ENCODE measurements at regions not wholly inside any gene's neighbourhood (a gene's known extent, or its start where the extent isn't known, plus 50 kb on each side); places are given as distances from the start of the nearest gene placed in this dataset.

GRCh38 chr17:34413443-34414119 lies 50.5 kb upstream of the CCL1 start:
- Histone ChIP-seq H3K4me1 (replicated peaks; ENCODE audit: insufficient read depth) (no peaks in the 10 kb centered on the region), H3K27me3 (ENCODE audit: insufficient read depth, low read depth) (peaks cover 47% of the 10 kb centered on the region; the same call in 1 of the 2 replicates), H3K4me3 (no peak overlapping the region), H3K27ac (no peak overlapping the region), H3K9me3 (ENCODE audit: insufficient read depth, low read depth) (no peaks in the 10 kb centered on the region), H3K79me2 (ENCODE audit: low read depth) (no peaks in the 10 kb centered on the region), H3K9me2 (ENCODE audit: insufficient read depth) (no peaks in the 10 kb centered on the region), H2AFZ (no peak overlapping the region), H3F3A (ENCODE audit: insufficient read depth, low read depth) (no peaks in the 10 kb centered on the region), H4K20me1 (ENCODE audit: insufficient read depth) (no peaks in the 10 kb centered on the region), H3K4me2 (no peak overlapping the region), H3K36me3 (ENCODE audit: low read depth) (no peaks in the 10 kb centered on the region)
- no TSS peak for BruUV-seq (replicated peaks)
- no peak for TF ChIP-seq EZH2 (IDR thresholded peaks at IDR 0.05; ENCODE audit: low read depth)
- TF ChIP-seq, protein P1, sequence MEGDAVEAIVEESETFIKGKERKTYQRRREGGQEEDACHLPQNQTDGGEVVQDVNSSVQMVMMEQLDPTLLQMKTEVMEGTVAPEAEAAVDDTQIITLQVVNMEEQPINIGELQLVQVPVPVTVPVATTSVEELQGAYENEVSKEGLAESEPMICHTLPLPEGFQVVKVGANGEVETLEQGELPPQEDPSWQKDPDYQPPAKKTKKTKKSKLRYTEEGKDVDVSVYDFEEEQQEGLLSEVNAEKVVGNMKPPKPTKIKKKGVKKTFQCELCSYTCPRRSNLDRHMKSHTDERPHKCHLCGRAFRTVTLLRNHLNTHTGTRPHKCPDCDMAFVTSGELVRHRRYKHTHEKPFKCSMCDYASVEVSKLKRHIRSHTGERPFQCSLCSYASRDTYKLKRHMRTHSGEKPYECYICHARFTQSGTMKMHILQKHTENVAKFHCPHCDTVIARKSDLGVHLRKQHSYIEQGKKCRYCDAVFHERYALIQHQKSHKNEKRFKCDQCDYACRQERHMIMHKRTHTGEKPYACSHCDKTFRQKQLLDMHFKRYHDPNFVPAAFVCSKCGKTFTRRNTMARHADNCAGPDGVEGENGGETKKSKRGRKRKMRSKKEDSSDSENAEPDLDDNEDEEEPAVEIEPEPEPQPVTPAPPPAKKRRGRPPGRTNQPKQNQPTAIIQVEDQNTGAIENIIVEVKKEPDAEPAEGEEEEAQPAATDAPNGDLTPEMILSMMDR (conservative IDR thresholded peaks at IDR 0.05) = no peak
- intact Hi-C loops (cut with micrococcal nuclease; ENCODE audit: unreplicated experiment) = no loop called here
- no peak for DNase-seq
- POLR2A ChIA-PET (ENCODE audit: unreplicated experiment) = no interaction called here
- CTCF ChIA-PET = no interaction called here

- Histone ChIP-seq H3K4me1 (replicated peaks; ENCODE audit: insufficient read depth) (no peaks in the 10 kb centered on the region), H3K27ac (no peak overlapping the region), H3K9me2 (ENCODE audit: insufficient read depth) (no peaks in the 10 kb centered on the region), H3K79me2 (ENCODE audit: low read depth) (no peaks in the 10 kb centered on the region), H3K4me3 (no peak overlapping the region), H3K27me3 (ENCODE audit: insufficient read depth, low read depth) (peaks cover 47% of the 10 kb centered on the region; the same call in 1 of the 2 replicates), H2AFZ (no peak overlapping the region), H3F3A (ENCODE audit: insufficient read depth, low read depth) (no peaks in the 10 kb centered on the region), H3K9me3 (ENCODE audit: insufficient read depth, low read depth) (no peaks in the 10 kb centered on the region), H4K20me1 (ENCODE audit: insufficient read depth) (no peaks in the 10 kb centered on the region), H3K4me2 (no peak overlapping the region), H3K36me3 (ENCODE audit: low read depth) (no peaks in the 10 kb centered on the region)
- POLR2A ChIA-PET (ENCODE audit: unreplicated experiment) = no interaction called here
- intact Hi-C loops (cut with micrococcal nuclease; ENCODE audit: unreplicated experiment) = no loop called here
- TF ChIP-seq EZH2 (IDR thresholded peaks at IDR 0.05; ENCODE audit: low read depth) = no peak
- TF ChIP-seq, protein P1 (conservative IDR thresholded peaks at IDR 0.05) = no peak
- DNase-seq = no peak
- no TSS peak for BruUV-seq (replicated peaks)
- CTCF ChIA-PET = no interaction called here
These were observed 50.0 kb upstream of the CCL1 start for GRCh38 chr17:34412965-34413441.

Data from PC-9 (cell line).